DND-41 (cell line): ENCODE measurements at regions not wholly inside any gene's neighbourhood (a gene's known extent, or its start where the extent isn't known, plus 50 kb on each side); places are given as distances from the start of the nearest gene placed in this dataset.

Experiments used
- ATAC-seq: fragments of 200-7000 bp; cut with Tn5 transposase; 3 replicates; pipeline ENCODE4 v1.9.1; 2021; ENCODE audit warnings: low read depth; ENCODE audit not compliant: insufficient read depth
- DNase-seq: peaks from one replicate; pipeline ENCODE4 v3.0.0-alpha.2; 2020
- H2AFZ ChIP-seq: 2 replicates; pipeline ENCODE4 v1.6.0; 2012; ENCODE audit warnings: low read depth, low read length
- H3K27ac ChIP-seq: 2 replicates; pipeline ENCODE4 v1.5.1; 2012; ENCODE audit warnings: low read length, inconsistent platforms
- H3K27me3 ChIP-seq: fragments of 200-600 bp; sonication (generic); 2 replicates; pipeline ENCODE4 v1.6.0; 2012; ENCODE audit warnings: low read length, mild to moderate bottlenecking, inconsistent platforms; ENCODE audit not compliant: insufficient read depth, poor library complexity
- H3K36me3 ChIP-seq: 2 replicates; pipeline ENCODE4 v1.5.1; 2012; ENCODE audit warnings: low read length, inconsistent platforms; ENCODE audit not compliant: insufficient read depth
- H3K4me1 ChIP-seq: 2 replicates; pipeline ENCODE4 v1.5.1; 2012; ENCODE audit warnings: mild to moderate bottlenecking, low read length; ENCODE audit not compliant: insufficient read depth
- H3K4me2 ChIP-seq: 2 replicates; pipeline ENCODE4 v1.6.0; 2012; ENCODE audit warnings: mild to moderate bottlenecking, moderate library complexity, low read length, inconsistent platforms; ENCODE audit not compliant: insufficient read depth
- H3K4me3 ChIP-seq, 2 experiments: fragments of 200-600 bp in 1 of 2; shearing (Covaris generic) in 1 of 2; 2 replicates each; pipeline ENCODE4 v1.5.1; 2012 to 2016; ENCODE audit warnings: inconsistent platforms in 2 of 2, low read length in 2 of 2, mild to moderate bottlenecking in 2 of 2, low read depth in 1 of 2, moderate library complexity in 1 of 2
- H3K79me2 ChIP-seq: 2 replicates; pipeline ENCODE4 v1.6.0; 2012; ENCODE audit warnings: low read length, inconsistent platforms; ENCODE audit not compliant: insufficient read depth
- H3K9ac ChIP-seq: 2 replicates; pipeline ENCODE4 v1.6.0; 2012; ENCODE audit warnings: low read depth, mild to moderate bottlenecking, inconsistent platforms, low read length, moderate library complexity
- H3K9me3 ChIP-seq: 2 replicates; pipeline ENCODE4 v1.5.1; 2012; ENCODE audit warnings: low read length, moderate library complexity, mild to moderate bottlenecking, inconsistent platforms; ENCODE audit not compliant: insufficient read depth, severe bottlenecking
- H4K20me1 ChIP-seq: 2 replicates; pipeline ENCODE4 v1.6.0; 2012; ENCODE audit warnings: low read length; ENCODE audit not compliant: insufficient read depth
- EZH2 ChIP-seq: IDR thresholded peaks from 3 replicates; pipeline ENCODE4 v1.6.1; 2012; ENCODE audit warnings: borderline replicate concordance, low read depth, mild to moderate bottlenecking, moderate library complexity, low read length, inconsistent platforms; ENCODE audit not compliant: severe bottlenecking
- TF ChIP-seq, protein P1 (sequence below): IDR thresholded peaks from 2 replicates; pipeline ENCODE4 v1.5.1; 2012; ENCODE audit warnings: borderline replicate concordance, low read length, moderate library complexity, mild to moderate bottlenecking; ENCODE audit not compliant: poor library complexity, severe bottlenecking; ENCODE audit errors: extremely low read depth

DNA sequence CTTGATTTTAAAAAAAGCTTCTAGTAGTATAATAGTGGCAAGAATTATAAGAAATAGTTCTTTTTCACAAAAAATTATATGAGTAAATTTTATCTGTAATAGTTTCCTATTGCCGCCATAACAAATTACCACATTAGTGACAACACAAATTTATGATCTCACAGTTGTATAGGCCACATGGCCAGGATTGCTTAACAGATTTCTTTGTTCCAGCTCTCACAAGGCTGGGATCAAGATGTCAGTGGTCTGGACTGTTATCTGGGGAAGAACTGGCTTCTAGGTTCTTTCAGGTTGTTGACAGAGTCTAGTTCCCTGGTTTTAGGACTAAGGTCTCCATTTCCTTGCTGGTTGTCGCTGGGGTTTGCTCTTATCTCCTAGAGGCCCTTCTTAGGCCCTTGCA, 236.4 kb downstream of the USP25 start:
- Histone ChIP-seq H2AFZ (no peak overlapping the region), H3K27me3 (no peaks in the 10 kb centered on the region), H3K4me3 (no peak overlapping the region), H3K4me1 (no peaks in the 10 kb centered on the region), H3K27ac (no peak overlapping the region), H3K9ac (no peak overlapping the region), H3K36me3 (no peaks in the 10 kb centered on the region), H3K9me3 (no peaks in the 10 kb centered on the region), H3K79me2 (no peaks in the 10 kb centered on the region), H3K4me2 (no peak overlapping the region), H4K20me1 (no peaks in the 10 kb centered on the region)
- TF ChIP-seq, protein P1, sequence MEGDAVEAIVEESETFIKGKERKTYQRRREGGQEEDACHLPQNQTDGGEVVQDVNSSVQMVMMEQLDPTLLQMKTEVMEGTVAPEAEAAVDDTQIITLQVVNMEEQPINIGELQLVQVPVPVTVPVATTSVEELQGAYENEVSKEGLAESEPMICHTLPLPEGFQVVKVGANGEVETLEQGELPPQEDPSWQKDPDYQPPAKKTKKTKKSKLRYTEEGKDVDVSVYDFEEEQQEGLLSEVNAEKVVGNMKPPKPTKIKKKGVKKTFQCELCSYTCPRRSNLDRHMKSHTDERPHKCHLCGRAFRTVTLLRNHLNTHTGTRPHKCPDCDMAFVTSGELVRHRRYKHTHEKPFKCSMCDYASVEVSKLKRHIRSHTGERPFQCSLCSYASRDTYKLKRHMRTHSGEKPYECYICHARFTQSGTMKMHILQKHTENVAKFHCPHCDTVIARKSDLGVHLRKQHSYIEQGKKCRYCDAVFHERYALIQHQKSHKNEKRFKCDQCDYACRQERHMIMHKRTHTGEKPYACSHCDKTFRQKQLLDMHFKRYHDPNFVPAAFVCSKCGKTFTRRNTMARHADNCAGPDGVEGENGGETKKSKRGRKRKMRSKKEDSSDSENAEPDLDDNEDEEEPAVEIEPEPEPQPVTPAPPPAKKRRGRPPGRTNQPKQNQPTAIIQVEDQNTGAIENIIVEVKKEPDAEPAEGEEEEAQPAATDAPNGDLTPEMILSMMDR, result no peak
- TF ChIP-seq EZH2, result no peak
- DNase-seq (no peak), ATAC-seq (no peak)

DNA sequence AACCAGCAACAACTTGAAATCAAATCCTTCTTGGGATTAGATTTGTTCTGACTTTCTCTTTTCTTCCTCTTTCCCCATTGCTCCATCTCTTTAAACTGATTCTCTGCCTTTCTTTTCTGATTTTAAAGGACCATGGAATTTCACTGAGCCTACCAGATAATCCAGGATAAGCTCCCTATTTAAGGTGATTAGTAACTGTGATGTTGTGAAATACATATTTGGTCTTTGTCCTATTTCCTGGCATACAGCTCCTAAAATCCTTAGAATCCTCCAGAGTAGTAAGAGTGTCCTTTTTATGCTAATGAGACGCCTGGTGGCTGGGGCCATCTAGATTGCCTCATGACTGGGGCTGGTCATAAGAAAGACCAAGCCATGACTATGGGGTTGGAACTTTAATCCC, 236.9 kb downstream of the USP25 start:
- no peak overlapping the region for H2AFZ ChIP-seq
- no peak overlapping the region for H3K9ac ChIP-seq
- DNase-seq (no peak), ATAC-seq (no peak)
- no peaks in the 10 kb centered on the region for H4K20me1 ChIP-seq
- H3K9me3 ChIP-seq, result no peaks in the 10 kb centered on the region
- H3K4me1 ChIP-seq, result no peaks in the 10 kb centered on the region
- no peak for TF ChIP-seq EZH2
- TF ChIP-seq, protein P1, result no peak
- H3K4me2 ChIP-seq, result no peak overlapping the region
- H3K4me3 ChIP-seq, result no peak overlapping the region
- no peak overlapping the region for H3K27ac ChIP-seq
- H3K79me2 ChIP-seq, result no peaks in the 10 kb centered on the region
- H3K36me3 ChIP-seq, result no peaks in the 10 kb centered on the region
- no peaks in the 10 kb centered on the region for H3K27me3 ChIP-seq

DNA sequence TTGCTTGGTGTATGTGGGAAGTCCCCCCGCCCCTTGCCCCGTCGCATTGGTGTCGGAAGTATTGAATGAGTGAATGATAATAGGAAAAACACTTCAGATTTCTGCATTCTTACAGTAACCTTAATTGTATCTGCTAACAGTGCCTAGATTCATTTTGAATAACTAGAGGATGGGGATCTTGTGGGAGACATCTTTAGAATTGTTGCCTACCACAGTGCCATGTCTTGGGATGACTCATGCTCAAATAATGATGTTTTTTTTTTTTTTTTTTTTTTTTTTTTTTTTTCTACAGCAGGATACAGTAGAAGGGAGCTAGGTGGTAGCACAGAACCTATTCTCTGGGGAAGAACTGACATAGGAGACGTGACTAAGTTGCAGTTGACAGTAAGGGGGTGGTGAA, 237.9 kb downstream of the USP25 start:
- ATAC-seq, result no peak

More for the DNA sequence above, 237.9 kb downstream of the USP25 start:
- no peak overlapping the region for H3K27ac ChIP-seq
- no peak overlapping the region for H3K4me3 ChIP-seq
- no peak overlapping the region for H3K4me2 ChIP-seq
- H3K36me3 ChIP-seq, result no peaks in the 10 kb centered on the region
- no peak overlapping the region for H2AFZ ChIP-seq
- DNase-seq, result no peak
- no peaks in the 10 kb centered on the region for H4K20me1 ChIP-seq
- no peaks in the 10 kb centered on the region for H3K9me3 ChIP-seq
- TF ChIP-seq EZH2, result no peak
- TF ChIP-seq, protein P1, result no peak
- no peaks in the 10 kb centered on the region for H3K4me1 ChIP-seq
- H3K9ac ChIP-seq, result no peak overlapping the region
- no peaks in the 10 kb centered on the region for H3K27me3 ChIP-seq
- H3K79me2 ChIP-seq, result no peaks in the 10 kb centered on the region
